SK-N-SH (cell line): ENCODE measurements at regions not wholly inside any gene's neighbourhood (a gene's known extent, or its start where the extent isn't known, plus 50 kb on each side); places are given as distances from the start of the nearest gene placed in this dataset.

Experiments used
- CTCF ChIA-PET: fragments of 300-600, 350-600 bp; formaldehyde crosslinking; extraction: SDS; loops from one replicate; lab custom pipeline; 2021; lab: Yijun Ruan, JAX
- POLR2A ChIA-PET: fragments of 350-600 bp; sonication (Branson Sonifier 250); formaldehyde crosslinking; extraction: SDS; loops from one replicate; lab custom pipeline; 2020; ENCODE audit warnings: antibody characterized with exemption, inconsistent platforms; lab: Yijun Ruan, JAX
- DNase-seq: peaks from one replicate; pipeline ENCODE4 v3.0.0; 2012
- H2AFZ ChIP-seq: fragments of 200-600 bp; sonication (generic); 2 replicates; pipeline ENCODE4 v1.8.1; 2016; ENCODE audit warnings: antibody characterized with exemption, mild to moderate bottlenecking, low read depth
- H3F3A ChIP-seq: fragments of 200-600 bp; sonication (generic); replicated peaks from 2 replicates; pipeline ENCODE3; 2016; ENCODE audit warnings: antibody characterized with exemption, mild to moderate bottlenecking; ENCODE audit not compliant: insufficient read depth
- H3K27ac ChIP-seq, 2 experiments: fragments of 200-500 bp in 1 of 2; fragments of 200-600 bp in 1 of 2; sonication (Bioruptor generic) in 1 of 2; sonication (generic), shearing (Covaris generic) in 1 of 2; 2 replicates each; pipeline versions ENCODE4 v1.5.1 to v1.6.1; 2014 to 2016; ENCODE audit warnings: low read depth in 2 of 2, inconsistent platforms in 1 of 2, low read length in 1 of 2, mild to moderate bottlenecking in 1 of 2, mixed read lengths in 1 of 2
- H3K27me3 ChIP-seq: fragments of 200-600 bp; sonication (generic), shearing (Covaris generic); 2 replicates; pipeline ENCODE4 v1.6.1; 2016; ENCODE audit warnings: mixed run types; ENCODE audit not compliant: insufficient read depth
- H3K36me3 ChIP-seq, 2 experiments: fragments of 200-500 bp in 1 of 2; fragments of 200-600 bp in 1 of 2; sonication (Bioruptor generic) in 1 of 2; sonication (generic) in 1 of 2; replicated peaks in 1 of 2; 2 replicates each; pipeline versions ENCODE3 to v1.5.1; 2014 to 2016; ENCODE audit warnings: low read length in 1 of 2, mild to moderate bottlenecking in 1 of 2; ENCODE audit not compliant: insufficient read depth in 2 of 2, control insufficient read depth in 1 of 2
- H3K4me1 ChIP-seq, 2 experiments: fragments of 200-500 bp in 1 of 2; fragments of 200-600 bp in 1 of 2; sonication (Bioruptor generic) in 1 of 2; sonication (generic), shearing (Covaris generic) in 1 of 2; 2 replicates each; pipeline versions ENCODE4 v1.5.1 to v1.6.1; 2014 to 2016; ENCODE audit warnings: low read depth in 1 of 2, low read length in 1 of 2, mixed run types in 1 of 2; ENCODE audit not compliant: insufficient read depth in 2 of 2, control insufficient read depth in 1 of 2
- H3K4me2 ChIP-seq: fragments of 200-600 bp; sonication (generic), shearing (Covaris generic); 2 replicates; pipeline ENCODE4 v1.6.1; 2017; ENCODE audit warnings: mixed run types
- H3K4me3 ChIP-seq, 2 experiments: fragments of 200-500 bp in 1 of 2; fragments of 200-600 bp in 1 of 2; sonication (Bioruptor generic) in 1 of 2; sonication (generic), shearing (Covaris generic) in 1 of 2; 2 replicates each; pipeline versions ENCODE4 v1.5.1 to v1.8.1; 2014 to 2016; ENCODE audit warnings: low read depth in 2 of 2, inconsistent platforms in 1 of 2, low read length in 1 of 2, mild to moderate bottlenecking in 1 of 2, mixed read lengths in 1 of 2, moderate library complexity in 1 of 2
- H3K79me2 ChIP-seq: fragments of 200-600 bp; sonication (generic); 2 replicates; pipeline ENCODE4 v1.8.1; 2017; ENCODE audit warnings: mild to moderate bottlenecking; ENCODE audit not compliant: insufficient read depth
- H3K9ac ChIP-seq: fragments of 200-600 bp; sonication (generic); 2 replicates; pipeline ENCODE4 v1.6.1; 2017; ENCODE audit warnings: mixed run types
- H3K9me2 ChIP-seq: fragments of 200-600 bp; sonication (generic); 2 replicates; pipeline ENCODE4 v1.6.1; 2017; ENCODE audit warnings: mixed run types
- H3K9me3 ChIP-seq: fragments of 200-600 bp; sonication (generic); 2 replicates; pipeline ENCODE4 v1.6.1; 2017; ENCODE audit warnings: mixed run types, mild to moderate bottlenecking, moderate library complexity
- H4K20me1 ChIP-seq: fragments of 200-600 bp; sonication (generic); 2 replicates; pipeline ENCODE4 v1.6.1; 2017; ENCODE audit warnings: mild to moderate bottlenecking, mixed run types; ENCODE audit not compliant: insufficient read depth
- CTCF ChIP-seq: fragments of 200-600 bp; sonication (generic); IDR thresholded peaks from 2 replicates; pipeline ENCODE4 v1.6.1; 2017; ENCODE audit warnings: antibody characterized with exemption, mild to moderate bottlenecking, moderate library complexity
- FOSL2 ChIP-seq: IDR thresholded peaks from 2 replicates; pipeline ENCODE4 v1.4.0; 2012; ENCODE audit warnings: low read depth, mild to moderate bottlenecking, moderate library complexity, borderline replicate concordance
- FOXJ3 ChIP-seq: sonication (generic); formaldehyde crosslinking; IDR thresholded peaks from 2 replicates; pipeline ENCODE4 v1.5.1; 2020; ENCODE audit warnings: mild to moderate bottlenecking, missing genetic modification reagents
- IRF3 ChIP-seq: fragments of 150-350 bp; IDR thresholded peaks from 2 replicates; pipeline ENCODE4 v1.6.1; 2016; ENCODE audit warnings: mild to moderate bottlenecking, low read depth, low read length
- JUND ChIP-seq: IDR thresholded peaks from 2 replicates; pipeline ENCODE4 v1.4.0; 2012
- MAX ChIP-seq: IDR thresholded peaks from 2 replicates; pipeline ENCODE4 v1.4.0; 2012; ENCODE audit warnings: low read depth
- NFIC ChIP-seq: IDR thresholded peaks from 2 replicates; pipeline ENCODE4 v1.4.0; 2012; ENCODE audit warnings: borderline replicate concordance
- RAD21 ChIP-seq: IDR thresholded peaks from 2 replicates; pipeline ENCODE4 v1.6.1; 2012; ENCODE audit warnings: mild to moderate bottlenecking, low read length
- RCOR1 ChIP-seq: fragments of 150-350 bp; IDR thresholded peaks from 2 replicates; pipeline ENCODE4 v1.6.1; 2017; ENCODE audit warnings: antibody characterized with exemption, low read length
- REST ChIP-seq: IDR thresholded peaks from 2 replicates; pipeline ENCODE4 v1.6.1; 2012; ENCODE audit warnings: mild to moderate bottlenecking, low read depth, low read length, moderate library complexity
- RFX5 ChIP-seq: IDR thresholded peaks from 2 replicates; pipeline ENCODE4 v1.6.1; 2012; ENCODE audit warnings: mild to moderate bottlenecking, improper control_type of control experiment, low read length
- RXRA ChIP-seq: IDR thresholded peaks from 2 replicates; pipeline ENCODE4 v1.4.0; 2012; ENCODE audit warnings: low read depth, mild to moderate bottlenecking, borderline replicate concordance
- TAF1 ChIP-seq: IDR thresholded peaks from 2 replicates; pipeline ENCODE4 v1.6.1; 2012; ENCODE audit warnings: low read depth, mild to moderate bottlenecking, low read length, moderate library complexity, borderline replicate concordance
- USF1 ChIP-seq: IDR thresholded peaks from 2 replicates; pipeline ENCODE4 v1.4.0; 2012; ENCODE audit warnings: low read depth, borderline replicate concordance
- USF2 ChIP-seq: fragments of 150-350 bp; IDR thresholded peaks from 2 replicates; pipeline ENCODE4 v1.6.1; 2017; ENCODE audit warnings: antibody characterized with exemption, low read length, low read depth, borderline replicate concordance
- YY1 ChIP-seq: IDR thresholded peaks from 2 replicates; pipeline ENCODE4 v1.4.0; 2012; ENCODE audit warnings: low read depth, mild to moderate bottlenecking
- whole genome bisulfite sequencing: methylation state at CpG from one replicate; pipeline ENCODE4 v1.1.6; 2017; ENCODE audit warnings: low lambda C conversion rate; 5-methylcytosine and 5-hydroxymethylcytosine counted together

GRCh38 chr13:90261343-90261742 is 1086.1 kb upstream of the MIR17HG start:
- Histone ChIP-seq H3K4me1 (no peaks in the 10 kb centered on the region), H3K79me2 (no peaks in the 10 kb centered on the region), H3F3A (no peaks in the 10 kb centered on the region), H3K4me3 (no peak overlapping the region), H2AFZ (no peak overlapping the region), H3K36me3 (no peaks in the 10 kb centered on the region), H3K9me3 (no peaks in the 10 kb centered on the region), H4K20me1 (no peaks in the 10 kb centered on the region), H3K9ac (no peak overlapping the region), H3K27ac (no peak overlapping the region), H3K4me2 (no peak overlapping the region), H3K9me2 (no peaks in the 10 kb centered on the region), H3K27me3 (no peaks in the 10 kb centered on the region)
- no peak for DNase-seq
- ChIA-PET CTCF (no interaction called here), POLR2A (no interaction called here)
- no peak for TF ChIP-seq YY1
- TF ChIP-seq JUND, result no peak
- TF ChIP-seq RFX5, result no peak
- TF ChIP-seq IRF3, result no peak
- no peak for TF ChIP-seq RXRA
- no peak for TF ChIP-seq FOSL2
- no peak for TF ChIP-seq FOXJ3 (CRISPR knock-in tag)
- no peak for TF ChIP-seq RAD21
- no peak for TF ChIP-seq MAX
- no peak for TF ChIP-seq CTCF
- TF ChIP-seq TAF1, result no peak
- TF ChIP-seq USF2, result no peak

GRCh38 chr13:90270226-90270625 is 1077.3 kb upstream of the MIR17HG start:
- no peak overlapping the region for H3K9ac ChIP-seq
- H3F3A ChIP-seq, result no peaks in the 10 kb centered on the region
- no peaks in the 10 kb centered on the region for H3K79me2 ChIP-seq
- H3K27ac ChIP-seq, result no peak overlapping the region
- no peaks in the 10 kb centered on the region for H3K9me3 ChIP-seq
- no peak overlapping the region for H3K4me2 ChIP-seq
- H3K27me3 ChIP-seq, result no peaks in the 10 kb centered on the region
- WGBS, result 34% methylated on average over 2 of the region's 2 CpGs
- H3K36me3 ChIP-seq, result no peaks in the 10 kb centered on the region
- DNase-seq, result no peak
- ChIA-PET POLR2A (no interaction called here), CTCF (no interaction called here)
- H3K4me1 ChIP-seq, result no peaks in the 10 kb centered on the region
- no peaks in the 10 kb centered on the region for H3K9me2 ChIP-seq
- H2AFZ ChIP-seq, result 0 out of 2 replicates have a peak overlapping the region, but pooled peaks have one; percentile 13
- no peaks in the 10 kb centered on the region for H4K20me1 ChIP-seq
- H3K4me3 ChIP-seq, result no peak overlapping the region
- TF ChIP-seq REST (no peak), USF2 (no peak), USF1 (no peak), FOXJ3 (CRISPR knock-in tag) (no peak), NFIC (no peak), RCOR1 (no peak), CTCF (no peak)
